GM12891 (cell line): ENCODE measurements at regions not wholly inside any gene's neighbourhood (a gene's known extent, or its start where the extent isn't known, plus 50 kb on each side); places are given as distances from the start of the nearest gene placed in this dataset.

Experiments
- POLR2A ChIP-seq: IDR thresholded peaks from 2 replicates; pipeline ENCODE4 v1.6.1; 2011; ENCODE audit warnings: low read depth, low read length, control low read depth
- POLR2AphosphoS5 ChIP-seq: IDR thresholded peaks from 2 replicates; pipeline ENCODE4 v1.6.1; 2011; ENCODE audit warnings: low read depth, low read length, control low read depth
- TAF1 ChIP-seq: IDR thresholded peaks from 2 replicates; pipeline ENCODE4 v1.6.1; 2011; ENCODE audit warnings: low read depth, low read length, control low read depth

DNA sequence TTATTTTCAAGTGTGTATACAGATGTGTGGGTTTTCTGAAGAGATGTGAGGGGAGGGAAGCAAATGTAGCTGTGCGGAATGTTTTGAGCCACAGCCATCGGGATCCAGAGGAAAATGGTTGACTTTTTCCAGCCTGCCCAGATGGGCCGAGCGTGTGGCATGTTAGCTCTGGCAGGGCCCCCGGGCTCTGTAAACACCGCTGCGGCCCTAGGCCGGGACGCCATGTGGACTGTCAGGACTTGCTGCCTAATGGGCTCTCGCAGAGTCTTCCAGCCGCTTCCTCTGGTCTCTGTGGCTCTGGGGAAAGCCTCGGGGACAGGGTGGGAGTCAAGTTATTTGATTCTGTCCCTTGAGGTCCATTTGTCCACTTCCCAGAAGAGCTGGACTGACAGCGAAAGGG, 109.6 kb upstream of the PTCH1 start:
- TF ChIP-seq POLR2AphosphoS5 (no peak), POLR2A (no peak), TAF1 (no peak)
